Kidney epithelial cell (primary cell): ENCODE measurements at regions not wholly inside any gene's neighbourhood (a gene's known extent, or its start where the extent isn't known, plus 50 kb on each side); places are given as distances from the start of the nearest gene placed in this dataset.

Source experiments
- DNase-seq: peaks from one replicate; pipeline ENCODE4 v3.0.0-alpha.2; 2010; ENCODE audit warnings: low read depth
- H3K27me3 ChIP-seq: 2 replicates; pipeline ENCODE4 v1.6.0; 2011; ENCODE audit warnings: low read length; ENCODE audit not compliant: control insufficient read depth, insufficient read depth
- H3K36me3 ChIP-seq: 2 replicates; pipeline ENCODE4 v1.5.1; 2011; ENCODE audit warnings: low read length; ENCODE audit not compliant: control insufficient read depth, insufficient read depth
- H3K4me3 ChIP-seq: 2 replicates; pipeline ENCODE4 v1.5.1; 2011; ENCODE audit warnings: low read depth, mild to moderate bottlenecking, control low read depth, low read length
- TF ChIP-seq, protein P1 (sequence below): IDR thresholded peaks from 2 replicates; pipeline ENCODE4 v1.5.1; 2011; ENCODE audit warnings: mild to moderate bottlenecking, moderate library complexity, low read length, control low read depth, inconsistent platforms; ENCODE audit not compliant: insufficient read depth, poor library complexity, severe bottlenecking

DNA sequence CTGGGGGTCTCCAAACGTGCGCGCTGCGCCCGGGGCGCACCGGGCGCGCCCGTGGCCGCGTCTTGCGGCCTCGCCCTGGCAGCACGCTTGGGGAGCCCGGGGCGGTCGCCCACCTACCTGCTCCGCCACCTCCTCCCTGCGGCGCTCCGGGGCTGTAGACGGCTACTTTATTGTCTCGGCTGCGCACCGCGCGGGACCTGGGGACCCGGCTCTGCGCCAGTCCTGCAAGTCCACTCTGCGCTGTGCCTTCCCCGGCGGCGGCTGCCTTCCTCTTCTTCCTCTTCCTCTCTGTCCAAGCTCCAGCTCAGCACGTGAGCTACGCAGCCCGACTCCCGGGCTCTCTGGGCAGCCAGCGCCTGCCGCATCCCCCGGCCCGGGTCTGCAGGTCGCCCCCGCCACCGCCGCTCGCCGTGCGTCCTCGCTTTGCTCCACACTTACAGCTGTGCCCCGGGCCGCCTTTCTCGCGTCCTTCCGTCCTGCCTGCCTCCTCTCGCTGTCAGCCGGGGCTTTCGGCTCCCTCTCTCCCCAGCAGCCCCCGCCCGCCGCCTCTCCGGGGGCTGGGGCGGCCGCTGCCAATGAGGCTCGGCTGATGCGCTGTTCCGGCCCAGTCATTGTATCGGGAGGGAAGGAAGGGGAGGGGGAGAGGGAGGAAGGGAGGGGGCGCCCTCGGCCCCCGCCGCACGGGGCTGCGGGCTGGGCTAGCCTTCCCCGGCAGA is 156.4 kb upstream of the FRMD4B start:
- peak overlapping the region; percentile 58 for H3K4me3 ChIP-seq
- TF ChIP-seq, protein P1, sequence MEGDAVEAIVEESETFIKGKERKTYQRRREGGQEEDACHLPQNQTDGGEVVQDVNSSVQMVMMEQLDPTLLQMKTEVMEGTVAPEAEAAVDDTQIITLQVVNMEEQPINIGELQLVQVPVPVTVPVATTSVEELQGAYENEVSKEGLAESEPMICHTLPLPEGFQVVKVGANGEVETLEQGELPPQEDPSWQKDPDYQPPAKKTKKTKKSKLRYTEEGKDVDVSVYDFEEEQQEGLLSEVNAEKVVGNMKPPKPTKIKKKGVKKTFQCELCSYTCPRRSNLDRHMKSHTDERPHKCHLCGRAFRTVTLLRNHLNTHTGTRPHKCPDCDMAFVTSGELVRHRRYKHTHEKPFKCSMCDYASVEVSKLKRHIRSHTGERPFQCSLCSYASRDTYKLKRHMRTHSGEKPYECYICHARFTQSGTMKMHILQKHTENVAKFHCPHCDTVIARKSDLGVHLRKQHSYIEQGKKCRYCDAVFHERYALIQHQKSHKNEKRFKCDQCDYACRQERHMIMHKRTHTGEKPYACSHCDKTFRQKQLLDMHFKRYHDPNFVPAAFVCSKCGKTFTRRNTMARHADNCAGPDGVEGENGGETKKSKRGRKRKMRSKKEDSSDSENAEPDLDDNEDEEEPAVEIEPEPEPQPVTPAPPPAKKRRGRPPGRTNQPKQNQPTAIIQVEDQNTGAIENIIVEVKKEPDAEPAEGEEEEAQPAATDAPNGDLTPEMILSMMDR: no peak
- no peaks in the 10 kb centered on the region for H3K36me3 ChIP-seq
- DNase-seq: no peak
- no peaks in the 10 kb centered on the region for H3K27me3 ChIP-seq

GRCh38 chr3:69541711-69542088 is 155.8 kb upstream of the FRMD4B start:
- Histone ChIP-seq H3K27me3 (no peaks in the 10 kb centered on the region), H3K4me3 (peak overlapping the region; percentile 58), H3K36me3 (no peaks in the 10 kb centered on the region)
- TF ChIP-seq, protein P1: no peak
- no peak for DNase-seq

- H3K27me3 ChIP-seq: no peaks in the 10 kb centered on the region
These were observed 155.1 kb upstream of the FRMD4B start for GRCh38 chr3:69540706-69541581.

GRCh38 chr3:69539134-69539533 is 153.2 kb upstream of the FRMD4B start:
- Histone ChIP-seq H3K36me3 (no peaks in the 10 kb centered on the region), H3K27me3 (no peaks in the 10 kb centered on the region), H3K4me3 (no peak overlapping the region)
- DNase-seq: no peak
- TF ChIP-seq, protein P1: no peak

More at GRCh38 chr3:69540706-69541581, 155.1 kb upstream of the FRMD4B start:
- Histone ChIP-seq H3K36me3 (no peaks in the 10 kb centered on the region), H3K4me3 (peak overlapping the region; percentile 58)
- peak; percentile 34 for DNase-seq
- TF ChIP-seq, protein P1: no peak

- Histone ChIP-seq H3K27me3 (no peaks in the 10 kb centered on the region), H3K36me3 (no peaks in the 10 kb centered on the region), H3K4me3 (no peak overlapping the region)
- no peak for DNase-seq
- TF ChIP-seq, protein P1: no peak
These were observed 152.4 kb upstream of the FRMD4B start for GRCh38 chr3:69538281-69538680.
